Astrocyte (in vitro differentiated cells and primary cell): ENCODE measurements at regions not wholly inside any gene's neighbourhood (a gene's known extent, or its start where the extent isn't known, plus 50 kb on each side); places are given as distances from the start of the nearest gene placed in this dataset.
A peak's percentile ranks its signal among the peaks of the same experiment; 100 is the strongest.

Experiments used
- DNase-seq: peaks from one replicate; pipeline ENCODE4 v3.0.0-alpha.2; 2010; ENCODE audit warnings: low read depth
- FAIRE-seq: peaks from 2 replicates; lab custom pipeline; 2011; peaks lifted over from hg19 to GRCh38; lab: Jason Lieb, UNC
- H2AFZ ChIP-seq: 2 replicates; pipeline ENCODE4 v1.6.0; 2012; ENCODE audit warnings: low read depth, low read length, inconsistent platforms
- H3K27ac ChIP-seq: 2 replicates; pipeline ENCODE4 v1.5.1; 2011; ENCODE audit warnings: low read depth, low read length, inconsistent platforms
- H3K27me3 ChIP-seq: 2 replicates; pipeline ENCODE4 v1.6.0; 2011; ENCODE audit warnings: low read length, inconsistent platforms; ENCODE audit not compliant: insufficient read depth
- H3K36me3 ChIP-seq: 2 replicates; pipeline ENCODE4 v1.5.1; 2011; ENCODE audit warnings: low read length, inconsistent platforms; ENCODE audit not compliant: insufficient read depth
- H3K4me1 ChIP-seq: 2 replicates; pipeline ENCODE4 v1.5.1; 2011; ENCODE audit warnings: low read length, inconsistent platforms; ENCODE audit not compliant: insufficient read depth
- H3K4me2 ChIP-seq: 2 replicates; pipeline ENCODE4 v1.6.0; 2012; ENCODE audit warnings: low read length, inconsistent platforms
- H3K4me3 ChIP-seq: 2 replicates; pipeline ENCODE4 v1.5.1; 2011; ENCODE audit warnings: low read depth, mild to moderate bottlenecking, low read length, inconsistent platforms; ENCODE audit not compliant: insufficient read depth
- H3K79me2 ChIP-seq: 2 replicates; pipeline ENCODE4 v1.6.0; 2012; ENCODE audit warnings: mild to moderate bottlenecking, low read length, inconsistent platforms; ENCODE audit not compliant: insufficient read depth
- H3K9ac ChIP-seq: 2 replicates; pipeline ENCODE4 v1.6.0; 2012; ENCODE audit warnings: mild to moderate bottlenecking, low read length, inconsistent platforms
- H3K9me3 ChIP-seq: 2 replicates; pipeline ENCODE4 v1.5.1; 2012; ENCODE audit warnings: low read depth, mild to moderate bottlenecking, low read length, inconsistent platforms; ENCODE audit not compliant: insufficient read depth
- H4K20me1 ChIP-seq: 2 replicates; pipeline ENCODE4 v1.6.0; 2012; ENCODE audit warnings: low read length, inconsistent platforms; ENCODE audit not compliant: insufficient read depth
- H3K27ac Mint-ChIP-seq: one replicate; pipeline ENCODE4 v1.8.0; 2021; ENCODE audit warnings: mild to moderate bottlenecking, mixed read lengths; ENCODE audit not compliant: unreplicated experiment
- H3K27me3 Mint-ChIP-seq: one replicate; pipeline ENCODE4 v1.8.0; 2021; ENCODE audit warnings: low read depth, mixed read lengths; ENCODE audit not compliant: unreplicated experiment
- H3K36me3 Mint-ChIP-seq: one replicate; pipeline ENCODE4 v1.8.0; 2021; ENCODE audit warnings: low read depth, mixed read lengths; ENCODE audit not compliant: unreplicated experiment
- H3K4me1 Mint-ChIP-seq: one replicate; pipeline ENCODE4 v1.8.0; 2021; ENCODE audit warnings: low read depth, mixed read lengths; ENCODE audit not compliant: unreplicated experiment
- H3K4me3 Mint-ChIP-seq: one replicate; pipeline ENCODE4 v1.8.0; 2021; ENCODE audit warnings: mild to moderate bottlenecking, moderate library complexity, mixed read lengths; ENCODE audit not compliant: unreplicated experiment
- H3K9me3 Mint-ChIP-seq: one replicate; pipeline ENCODE4 v1.8.0; 2021; ENCODE audit warnings: mild to moderate bottlenecking, mixed read lengths; ENCODE audit not compliant: unreplicated experiment
- EZH2 ChIP-seq: IDR thresholded peaks from 2 replicates; pipeline ENCODE4 v1.6.1; 2012; ENCODE audit warnings: mild to moderate bottlenecking, low read length, inconsistent platforms; ENCODE audit not compliant: insufficient read depth
- TF ChIP-seq, protein P1 (sequence below): IDR thresholded peaks from 2 replicates; pipeline ENCODE4 v1.5.1; 2011; ENCODE audit warnings: low read depth, mild to moderate bottlenecking, inconsistent platforms, low read length, moderate library complexity; ENCODE audit not compliant: insufficient read depth

DNA sequence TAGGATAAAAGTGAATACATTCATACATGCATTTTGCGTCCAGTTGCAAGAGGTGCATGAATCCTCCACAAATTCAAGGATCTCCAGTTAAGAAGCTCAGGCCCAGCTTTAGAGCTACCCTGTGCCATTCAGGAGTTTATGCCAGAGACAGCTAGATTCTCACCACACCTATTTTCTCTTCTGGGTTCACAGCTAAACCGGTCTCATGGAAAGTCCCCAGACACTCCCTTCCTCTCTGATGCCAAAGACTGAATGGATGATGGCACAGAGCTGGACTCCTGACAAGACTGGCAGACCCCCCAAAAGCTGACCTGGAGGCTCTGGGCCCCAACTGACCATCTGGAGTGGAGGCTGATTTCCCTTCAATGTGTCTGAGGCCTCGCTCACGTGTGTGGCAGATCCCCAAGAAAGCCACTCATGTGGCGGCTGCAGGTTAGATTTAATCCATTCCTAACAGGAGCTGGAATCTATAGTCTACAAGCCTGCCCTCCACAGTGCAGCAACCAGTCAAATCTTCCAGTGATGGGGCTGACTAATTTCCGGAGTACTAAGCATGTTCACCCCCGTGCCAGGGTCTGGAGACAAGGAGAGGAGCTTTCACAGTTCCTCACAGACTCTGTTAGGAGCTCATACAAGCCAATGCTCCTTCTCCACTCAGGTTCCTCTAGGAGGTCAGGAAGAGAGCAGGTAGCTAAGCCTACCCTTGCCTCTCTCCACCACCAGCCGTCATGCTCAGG, 257.1 kb downstream of the BCL11A start:
- no peaks in the 10 kb centered on the region for H3K79me2 ChIP-seq
- TF ChIP-seq EZH2: no peak
- TF ChIP-seq, protein P1, sequence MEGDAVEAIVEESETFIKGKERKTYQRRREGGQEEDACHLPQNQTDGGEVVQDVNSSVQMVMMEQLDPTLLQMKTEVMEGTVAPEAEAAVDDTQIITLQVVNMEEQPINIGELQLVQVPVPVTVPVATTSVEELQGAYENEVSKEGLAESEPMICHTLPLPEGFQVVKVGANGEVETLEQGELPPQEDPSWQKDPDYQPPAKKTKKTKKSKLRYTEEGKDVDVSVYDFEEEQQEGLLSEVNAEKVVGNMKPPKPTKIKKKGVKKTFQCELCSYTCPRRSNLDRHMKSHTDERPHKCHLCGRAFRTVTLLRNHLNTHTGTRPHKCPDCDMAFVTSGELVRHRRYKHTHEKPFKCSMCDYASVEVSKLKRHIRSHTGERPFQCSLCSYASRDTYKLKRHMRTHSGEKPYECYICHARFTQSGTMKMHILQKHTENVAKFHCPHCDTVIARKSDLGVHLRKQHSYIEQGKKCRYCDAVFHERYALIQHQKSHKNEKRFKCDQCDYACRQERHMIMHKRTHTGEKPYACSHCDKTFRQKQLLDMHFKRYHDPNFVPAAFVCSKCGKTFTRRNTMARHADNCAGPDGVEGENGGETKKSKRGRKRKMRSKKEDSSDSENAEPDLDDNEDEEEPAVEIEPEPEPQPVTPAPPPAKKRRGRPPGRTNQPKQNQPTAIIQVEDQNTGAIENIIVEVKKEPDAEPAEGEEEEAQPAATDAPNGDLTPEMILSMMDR: no peak
- DNase-seq (no peak), FAIRE-seq (no peak)
- Mint-ChIP-seq H3K4me3 (no peak overlapping the region), H3K27me3 (peaks cover 20% of the 10 kb centered on the region), H3K36me3 (no peaks in the 10 kb centered on the region), H3K27ac (no peak overlapping the region), H3K9me3 (no peaks in the 10 kb centered on the region), H3K4me1 (no peaks in the 10 kb centered on the region)
- no peak overlapping the region for H3K4me3 ChIP-seq
- no peak overlapping the region for H2AFZ ChIP-seq
- H4K20me1 ChIP-seq: no peaks in the 10 kb centered on the region
- H3K9ac ChIP-seq: no peak overlapping the region
- no peak overlapping the region for H3K27ac ChIP-seq
- no peaks in the 10 kb centered on the region for H3K36me3 ChIP-seq
- H3K4me2 ChIP-seq: no peak overlapping the region
- no peaks in the 10 kb centered on the region for H3K27me3 ChIP-seq
- H3K4me1 ChIP-seq: no peaks in the 10 kb centered on the region
- no peaks in the 10 kb centered on the region for H3K9me3 ChIP-seq

DNA sequence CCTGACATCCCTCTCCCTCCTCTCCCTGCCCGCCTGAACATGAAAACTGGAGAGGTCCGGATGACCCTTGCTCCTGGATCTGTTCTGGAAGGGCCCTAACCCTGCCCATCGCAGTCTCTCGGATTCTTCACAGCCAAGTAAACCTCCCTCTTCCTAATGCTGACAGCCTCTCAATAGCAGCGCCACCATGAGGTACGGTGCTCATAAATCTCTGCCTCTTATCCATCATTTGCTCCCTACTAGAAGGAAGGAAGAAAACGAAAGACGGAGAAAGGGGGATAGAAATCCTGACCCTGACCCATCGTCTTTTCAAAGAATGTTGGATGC, 257.9 kb downstream of the BCL11A start:
- Mint-ChIP-seq H3K36me3 (no peaks in the 10 kb centered on the region), H3K27ac (no peak overlapping the region), H3K4me3 (no peak overlapping the region), H3K27me3 (peaks cover 17% of the 10 kb centered on the region), H3K4me1 (no peaks in the 10 kb centered on the region), H3K9me3 (no peaks in the 10 kb centered on the region)
- Histone ChIP-seq H2AFZ (peak overlapping the region; percentile 34), H3K27ac (no peak overlapping the region), H3K36me3 (no peaks in the 10 kb centered on the region), H3K79me2 (no peaks in the 10 kb centered on the region), H3K4me2 (peak overlapping the region; percentile 5), H4K20me1 (no peaks in the 10 kb centered on the region), H3K4me1 (no peaks in the 10 kb centered on the region), H3K9ac (no peak overlapping the region), H3K9me3 (no peaks in the 10 kb centered on the region), H3K27me3 (no peaks in the 10 kb centered on the region), H3K4me3 (no peak overlapping the region)
- TF ChIP-seq, protein P1: no peak
- no peak for TF ChIP-seq EZH2
- no peak for DNase-seq
- no peak for FAIRE-seq

DNA sequence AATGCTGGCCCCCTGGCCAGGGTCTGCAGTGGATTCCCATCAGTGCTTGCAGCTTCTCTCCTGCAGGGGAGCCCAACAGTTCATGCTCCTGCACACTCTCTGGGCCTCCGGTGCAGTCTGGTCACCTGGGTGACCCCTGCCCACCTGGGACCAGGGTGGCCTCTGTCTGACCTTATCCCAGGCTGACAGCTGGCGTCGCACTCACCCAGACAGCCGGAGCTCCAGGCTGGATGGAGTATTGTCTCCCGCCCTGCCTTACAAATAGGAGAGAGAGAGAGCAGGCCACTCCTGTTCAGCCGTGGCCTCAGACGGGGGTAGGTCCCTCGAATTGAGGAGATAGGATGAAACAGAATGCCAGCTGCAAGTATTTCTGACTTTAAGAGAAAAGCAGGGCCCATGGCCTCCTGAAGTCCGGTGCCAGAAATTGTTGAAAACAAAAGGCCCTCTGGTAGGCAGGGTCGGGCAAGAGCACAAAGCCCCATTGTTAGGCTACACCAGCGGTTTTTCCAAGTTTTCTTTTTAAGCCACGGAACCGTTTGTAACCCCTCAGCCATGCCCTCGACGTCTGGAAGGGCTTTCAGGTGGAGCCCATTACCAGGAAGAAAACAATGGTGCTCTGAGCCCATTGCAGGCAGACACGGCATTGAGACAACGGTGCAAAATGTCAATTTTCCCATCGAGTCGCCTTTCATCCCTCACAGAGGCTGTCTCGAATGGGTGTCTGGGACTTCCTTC, 258.4 kb downstream of the BCL11A start:
- DNase-seq (no peak), FAIRE-seq (no peak)
- Mint-ChIP-seq H3K27me3 (peaks cover 17% of the 10 kb centered on the region), H3K9me3 (no peaks in the 10 kb centered on the region), H3K27ac (no peak overlapping the region), H3K4me3 (no peak overlapping the region), H3K4me1 (no peaks in the 10 kb centered on the region), H3K36me3 (no peaks in the 10 kb centered on the region)
- Histone ChIP-seq H4K20me1 (no peaks in the 10 kb centered on the region), H2AFZ (peak overlapping the region; percentile 34), H3K4me1 (no peaks in the 10 kb centered on the region), H3K9ac (no peak overlapping the region), H3K27me3 (no peaks in the 10 kb centered on the region), H3K4me2 (peak overlapping the region; percentile 5), H3K36me3 (no peaks in the 10 kb centered on the region), H3K4me3 (no peak overlapping the region), H3K27ac (no peak overlapping the region), H3K9me3 (no peaks in the 10 kb centered on the region), H3K79me2 (no peaks in the 10 kb centered on the region)
- TF ChIP-seq EZH2: no peak
- TF ChIP-seq, protein P1: no peak
